HG02973 (cell line): ENCODE measurements at regions not wholly inside any gene's neighbourhood (a gene's known extent, or its start where the extent isn't known, plus 50 kb on each side); places are given as distances from the start of the nearest gene placed in this dataset.

Source experiments
- ATAC-seq: cut with Tn5 transposase; IDR thresholded peaks from one replicate; pipeline ENCODE4 v1.9.1; 2021; ENCODE audit warnings: moderate library complexity; ENCODE audit not compliant: unreplicated experiment

DNA sequence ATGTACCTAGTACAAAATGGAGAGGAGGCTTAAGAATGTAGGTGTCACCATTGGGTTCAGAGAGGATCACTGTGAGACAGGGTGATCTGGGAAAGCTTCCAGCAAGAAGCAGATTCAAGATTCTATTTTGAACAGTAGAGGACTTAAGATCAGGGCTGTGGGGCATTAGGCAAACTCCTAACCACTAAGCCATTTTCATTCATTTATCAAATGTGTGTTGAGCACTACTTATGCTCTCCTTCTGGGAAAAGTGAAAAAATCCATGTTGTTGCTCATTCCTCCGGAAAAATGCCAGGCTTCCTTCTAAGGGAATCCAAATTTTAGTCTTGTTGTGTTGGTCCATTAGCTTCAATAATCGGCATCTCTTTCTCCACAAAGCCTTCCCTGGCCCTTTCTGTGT lies 163.4 kb downstream of the NUAK1 start:
- no peak for ATAC-seq

GRCh38 chr12:105977236-105977635 lies 161.5 kb downstream of the NUAK1 start:
- ATAC-seq, result no peak

DNA sequence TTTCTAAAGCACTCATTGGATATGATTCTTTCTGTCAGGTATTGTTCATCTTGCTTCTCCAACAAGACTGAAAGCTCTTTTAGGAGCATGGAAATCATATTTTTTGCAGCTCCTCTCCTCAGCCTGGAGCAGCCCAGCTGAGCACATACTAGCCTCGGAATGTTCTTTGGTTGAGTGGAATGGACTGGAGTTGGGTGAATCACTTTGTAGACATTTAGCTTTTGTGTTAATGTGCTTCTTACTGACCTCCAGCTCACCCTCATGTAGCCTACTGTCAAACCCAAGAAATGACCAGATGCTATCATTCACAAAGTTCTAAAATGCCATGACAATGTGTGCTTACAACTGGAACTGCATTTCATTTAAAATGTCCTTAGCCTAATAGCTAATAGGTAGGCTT lies 161.1 kb downstream of the NUAK1 start:
- no peak for ATAC-seq

- no peak for ATAC-seq
These were observed 160.5 kb downstream of the NUAK1 start for GRCh38 chr12:105978276-105978675.

GRCh38 chr12:105978686-105979085 lies 160.1 kb downstream of the NUAK1 start:
- ATAC-seq, result no peak

DNA sequence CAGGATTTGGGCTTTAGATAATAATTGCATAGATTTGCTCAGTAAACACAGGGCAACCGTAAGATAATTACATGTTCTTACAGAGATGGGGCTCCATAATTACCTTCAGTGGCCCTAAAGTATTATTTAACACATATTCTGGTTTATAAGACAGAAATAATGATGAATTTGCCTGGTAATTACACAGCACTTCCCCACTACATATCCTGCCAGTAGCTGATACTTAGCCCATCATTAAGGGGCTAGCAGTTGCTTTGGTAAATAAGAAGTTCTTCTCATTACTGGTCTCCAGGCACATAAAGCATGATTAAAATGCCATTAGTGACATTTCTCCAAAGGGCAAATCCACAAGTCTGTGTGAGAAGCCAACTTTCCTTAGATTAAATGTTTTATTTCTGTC lies 158.7 kb downstream of the NUAK1 start:
- no peak for ATAC-seq

DNA sequence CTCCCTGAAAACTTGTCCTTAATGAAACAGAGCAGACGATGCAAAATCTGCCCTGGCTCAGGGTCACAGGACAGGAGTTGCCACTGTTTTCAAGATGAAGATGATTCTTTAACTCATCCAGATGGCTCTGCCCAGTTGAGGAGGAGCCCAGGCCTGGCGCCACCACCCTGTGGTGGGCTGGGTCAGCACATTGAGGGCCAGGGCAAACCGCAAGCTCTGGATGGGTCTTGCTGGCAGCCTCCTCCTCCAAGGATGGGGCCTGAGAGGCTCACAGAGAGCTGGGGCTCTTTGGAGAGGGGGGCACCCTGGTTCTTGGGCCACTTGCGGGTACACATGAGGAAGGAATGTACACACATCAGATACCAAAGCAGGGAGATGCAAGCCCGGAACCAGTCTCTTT lies 158.2 kb downstream of the NUAK1 start:
- ATAC-seq, result no peak

DNA sequence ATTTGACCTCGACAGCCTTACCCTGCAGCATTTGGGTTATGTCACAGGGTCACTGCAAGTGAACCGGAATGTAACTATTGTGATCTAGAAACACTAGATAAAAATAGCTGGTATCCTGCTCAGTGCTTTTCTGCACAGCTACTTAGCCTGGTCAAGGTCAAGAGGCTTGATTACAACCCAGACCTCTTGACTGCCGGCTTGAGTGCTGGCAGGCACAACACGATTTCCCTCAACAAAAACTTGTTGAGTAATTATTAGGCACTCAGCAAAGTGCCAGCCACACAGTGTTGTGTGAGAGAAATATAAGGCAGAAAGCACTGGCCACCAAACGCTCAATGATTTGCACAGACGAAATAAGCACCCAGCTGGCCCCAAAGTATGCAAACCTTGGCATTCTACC lies 156.7 kb downstream of the NUAK1 start:
- ATAC-seq, result no peak

DNA sequence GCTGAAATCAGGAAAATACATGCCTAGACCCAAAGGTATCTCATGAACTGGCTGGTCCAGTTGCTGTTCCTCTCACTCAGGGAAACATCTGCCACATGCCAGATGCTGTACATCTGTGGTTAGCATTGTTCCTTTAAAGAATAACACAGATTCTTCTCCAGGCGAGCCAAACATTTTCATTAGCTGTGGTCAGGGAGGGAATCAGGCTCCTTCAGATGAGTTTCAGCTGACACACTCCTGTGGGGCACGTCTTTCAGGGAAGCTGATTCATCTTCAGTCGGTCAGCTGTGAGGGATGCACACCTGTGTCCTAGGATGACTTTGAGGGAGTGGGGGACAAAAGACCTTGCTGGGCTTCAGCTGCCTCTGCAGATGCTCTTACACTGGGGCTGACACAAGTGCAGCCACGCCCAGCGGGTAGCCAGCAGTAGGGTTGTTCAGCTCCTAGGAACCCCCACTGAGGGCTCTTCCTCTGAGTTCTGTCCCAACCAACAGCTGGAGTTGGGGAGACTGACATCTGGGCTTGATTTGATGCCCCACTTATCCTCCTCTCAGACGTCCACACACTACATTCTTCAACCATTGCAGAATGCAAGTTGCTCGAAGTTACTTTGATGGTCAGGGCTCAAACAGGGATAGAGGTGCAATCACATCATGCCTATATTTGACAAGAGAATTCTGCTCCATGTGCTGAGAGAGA lies 155.0 kb downstream of the NUAK1 start:
- no peak for ATAC-seq

DNA sequence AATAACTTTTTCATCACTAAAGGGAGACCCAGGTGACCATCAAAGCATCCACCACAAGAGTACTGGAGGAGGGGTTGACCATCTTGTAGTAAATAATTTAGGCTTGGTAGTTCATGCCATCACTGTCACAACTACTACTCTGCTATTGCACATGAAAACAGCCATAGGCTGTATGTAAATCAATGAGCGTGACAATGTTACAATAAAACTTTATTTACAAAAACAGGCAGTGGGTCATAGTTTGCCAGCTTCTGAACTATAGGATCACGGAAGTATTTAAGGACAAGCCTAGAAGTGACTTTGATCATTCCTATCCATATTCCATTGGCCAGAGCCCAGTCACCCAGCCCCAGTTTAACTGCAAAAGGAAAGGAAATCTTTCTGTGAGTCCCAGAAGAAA lies 153.4 kb downstream of the NUAK1 start:
- no peak for ATAC-seq

GRCh38 chr12:105986779-105987684 lies 151.7 kb downstream of the NUAK1 start:
- peak; percentile 45 for ATAC-seq

DNA sequence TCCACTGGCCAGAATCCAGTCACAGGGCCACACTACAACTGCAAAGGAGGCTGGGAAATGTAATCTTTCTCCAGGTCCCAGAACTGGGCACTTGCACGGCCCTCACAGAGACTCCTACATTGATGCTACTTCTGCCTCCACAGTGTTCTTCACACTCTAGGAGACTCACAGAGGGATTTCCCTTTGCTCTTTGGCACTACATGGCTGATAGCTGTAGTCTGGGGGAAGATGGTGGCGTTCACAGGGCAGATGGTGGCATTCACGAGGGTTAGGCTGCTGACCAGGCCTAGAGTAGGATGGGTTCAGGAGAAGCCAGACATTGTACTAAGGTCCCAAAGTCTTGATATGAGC lies 151.1 kb downstream of the NUAK1 start:
- no peak for ATAC-seq

DNA sequence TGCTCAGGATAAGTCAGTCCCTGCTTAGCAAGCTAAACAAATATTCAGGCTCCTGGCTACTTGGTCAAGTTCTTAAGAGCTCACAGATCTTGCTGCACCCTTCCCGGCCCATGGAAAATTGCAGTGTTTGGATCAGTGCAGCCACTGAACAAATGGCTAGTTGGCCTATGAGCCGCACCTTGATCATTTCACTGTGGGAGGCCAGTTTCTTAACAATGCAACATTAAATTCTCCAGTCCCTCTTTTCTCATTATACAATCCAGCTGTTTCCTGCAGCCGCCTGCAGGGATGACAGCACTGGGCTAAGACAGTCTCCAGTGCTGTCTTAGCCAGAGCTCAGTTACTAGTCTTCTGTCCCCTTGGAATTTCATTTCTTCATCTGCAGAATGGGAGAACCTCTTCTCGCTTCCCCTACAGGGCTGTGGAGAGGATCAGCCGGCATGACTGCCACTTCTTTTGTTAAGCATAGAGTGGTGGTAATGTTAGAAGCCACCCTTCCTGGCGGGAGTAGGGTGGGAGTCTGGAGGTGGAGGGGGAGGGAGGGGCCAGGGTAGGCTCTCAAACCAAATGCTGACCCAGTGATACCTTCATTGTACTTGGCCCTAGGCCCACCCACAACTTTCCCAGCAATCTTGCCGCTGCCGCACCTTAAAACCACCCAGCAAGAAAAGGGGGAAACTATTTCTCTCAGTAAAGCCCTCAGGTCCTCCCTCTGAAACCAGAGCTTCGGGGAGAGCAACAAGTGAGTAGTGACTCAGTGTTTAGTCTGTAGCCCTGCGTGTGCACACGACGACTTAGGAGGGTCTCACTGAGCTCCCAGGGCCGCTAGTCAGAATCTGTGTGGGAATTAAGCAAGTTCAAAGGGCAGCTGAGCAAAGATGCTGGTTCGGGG lies 145.7 kb downstream of the NUAK1 start:
- ATAC-seq, result no peak

- no peak for ATAC-seq
These were observed 144.8 kb downstream of the NUAK1 start for GRCh38 chr12:105993766-105994555.

- ATAC-seq, result no peak
These were observed 142.8 kb downstream of the NUAK1 start for GRCh38 chr12:105995961-105996431.

- ATAC-seq, result no peak
These were observed 140.2 kb downstream of the NUAK1 start for GRCh38 chr12:105998561-105998960.

DNA sequence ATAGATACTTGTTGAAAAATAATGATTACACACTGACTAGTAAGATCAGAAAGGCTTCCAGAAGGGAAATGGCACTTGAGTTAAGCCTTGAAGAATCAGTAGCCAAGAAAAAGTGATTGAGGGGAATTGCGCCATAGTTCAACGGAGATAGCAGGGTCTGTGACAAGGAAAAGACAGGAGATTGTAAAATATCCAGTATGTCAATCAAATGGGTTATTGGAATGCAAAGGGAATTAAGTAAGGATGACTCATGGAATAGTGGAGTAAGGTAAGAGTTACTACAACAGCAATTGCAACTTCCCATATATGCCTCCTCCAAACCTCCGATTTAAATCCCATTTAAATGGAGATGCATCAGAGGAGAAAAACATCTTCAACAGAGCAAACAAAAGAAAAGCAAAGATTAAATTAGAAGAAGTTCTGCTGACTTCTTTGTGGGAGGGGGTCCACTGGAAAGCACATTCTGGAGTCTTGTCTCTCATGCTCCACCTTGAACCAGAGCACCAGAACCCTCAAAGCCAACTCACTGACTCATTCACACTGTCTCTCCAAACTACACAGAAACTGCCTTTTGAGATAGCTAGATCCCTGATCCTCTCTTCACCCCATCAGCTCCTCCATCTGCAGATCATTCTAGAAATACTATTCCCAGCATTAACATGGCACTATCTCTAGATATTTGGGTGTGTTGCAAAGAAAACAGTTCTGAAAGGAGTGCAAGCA lies 138.2 kb downstream of the NUAK1 start:
- ATAC-seq, result no peak

DNA sequence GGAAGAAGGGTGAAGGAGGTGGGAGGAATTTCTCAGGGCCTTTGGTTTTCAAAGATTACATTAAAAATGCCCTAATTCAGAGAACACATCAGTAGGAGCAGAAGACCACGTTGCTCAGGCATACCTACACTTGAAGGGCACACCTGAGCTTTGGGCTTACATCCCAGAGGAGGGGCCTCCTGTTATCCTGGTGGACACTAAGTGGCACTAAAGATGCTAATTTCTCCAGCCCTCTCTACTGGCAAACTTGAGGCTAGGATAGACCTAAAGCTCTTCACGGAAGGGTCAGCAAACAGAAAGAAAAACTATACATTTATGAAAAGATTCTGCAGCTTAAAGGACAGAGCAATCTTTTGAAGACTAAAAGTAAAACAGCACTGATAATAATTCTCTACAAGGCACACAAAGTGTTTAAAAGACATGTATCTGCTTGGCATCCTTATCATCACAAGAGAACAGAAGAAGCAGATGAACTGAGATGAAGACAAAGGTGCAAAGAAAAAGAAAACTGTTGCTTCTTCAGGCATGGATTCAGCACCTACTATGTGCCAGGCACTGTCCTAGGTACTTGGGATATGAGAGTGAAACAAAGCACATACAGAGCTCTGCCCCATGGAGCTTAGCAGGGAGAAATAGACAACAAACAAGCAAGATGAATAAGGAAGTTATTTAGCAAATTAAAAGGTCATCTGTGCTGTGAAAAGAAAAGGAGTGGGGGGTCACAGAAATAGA lies 137.5 kb downstream of the NUAK1 start:
- ATAC-seq, result no peak

GRCh38 chr12:106001837-106002218 lies 136.9 kb downstream of the NUAK1 start:
- ATAC-seq, result no peak
